A549 (cell line): ENCODE measurements at regions not wholly inside any gene's neighbourhood (a gene's known extent, or its start where the extent isn't known, plus 50 kb on each side); places are given as distances from the start of the nearest gene placed in this dataset.

Source experiments
- ATAC-seq, 2 experiments: fragments of 200-7000 bp in 1 of 2; fragments of >200 bp in 1 of 2; cut with Nextera tagmentation in 1 of 2; cut with Tn5 transposase in 1 of 2; 3 replicates each; pipeline versions ENCODE4 v1.8.0 to v1.9.1; 2018 to 2020; ENCODE audit warnings: mild to moderate bottlenecking in 1 of 2, moderate library complexity in 1 of 2
- CTCF ChIA-PET: fragments of 300-600 bp; sonication (Branson Sonifier 250); formaldehyde crosslinking; extraction: SDS; loops from one replicate; lab custom pipeline; 2021; ENCODE audit warnings: antibody characterized with exemption, inconsistent platforms; lab: Yijun Ruan, JAX
- POLR2A ChIA-PET: fragments of 350-600 bp; formaldehyde crosslinking; extraction: SDS; loops from one replicate; lab custom pipeline; 2021; ENCODE audit warnings: antibody characterized with exemption, inconsistent platforms; lab: Yijun Ruan, JAX
- DNase-seq, 2 experiments: peaks; one replicate each; pipeline versions ENCODE4 v3.0.0 to v3.0.0-alpha.2; 2011 to 2016; ENCODE audit warnings: low read depth in 1 of 2, low spot score in 1 of 2
- FAIRE-seq: peaks from 2 replicates; lab custom pipeline; 2011; peaks lifted over from hg19 to GRCh38; lab: Jason Lieb, UNC
- H3K27ac ChIP-seq, 2 experiments: fragments of >200 bp; sonication (Bioruptor Twin); formaldehyde crosslinking; 3 replicates each; pipeline ENCODE4 v1.5.1; 2016 to 2017
- H3K4me1 ChIP-seq: fragments of >200 bp; sonication (Bioruptor Twin); formaldehyde crosslinking; 3 replicates; pipeline ENCODE4 v1.6.1; 2016
- H3K4me2 ChIP-seq: fragments of >200 bp; sonication (Bioruptor Twin); formaldehyde crosslinking; 3 replicates; pipeline ENCODE4 v1.6.1; 2016
- H3K4me3 ChIP-seq: fragments of >200 bp; sonication (Bioruptor Twin); formaldehyde crosslinking; 3 replicates; pipeline ENCODE4 v1.5.1; 2016
- H3K9me3 ChIP-seq: fragments of >200 bp; sonication (Bioruptor Twin); formaldehyde crosslinking; 3 replicates; pipeline ENCODE4 v1.6.1; 2016
- ATOH8 ChIP-seq: fragments of 250-450 bp; sonication (Bioruptor Pico); IDR thresholded peaks from 2 replicates; pipeline ENCODE4 v1.5.0; 2020; ENCODE audit warnings: low read depth, mild to moderate bottlenecking, moderate library complexity
- BHLHE40 ChIP-seq: IDR thresholded peaks from 2 replicates; pipeline ENCODE4 v1.6.1; 2012; ENCODE audit warnings: low read depth, low read length, inconsistent platforms
- CBX2 ChIP-seq: fragments of 200-600 bp; sonication (generic); IDR thresholded peaks from 2 replicates; pipeline ENCODE4 v1.6.1; 2016; ENCODE audit warnings: low read depth, mild to moderate bottlenecking, borderline replicate concordance
- CHD2 ChIP-seq: fragments of 150-350 bp; IDR thresholded peaks from 2 replicates; pipeline ENCODE4 v1.6.1; 2014; ENCODE audit warnings: low read length; ENCODE audit not compliant: partially characterized antibody
- E2F6 ChIP-seq: IDR thresholded peaks from 2 replicates; pipeline ENCODE4 v1.6.1; 2012; ENCODE audit warnings: low read depth, borderline replicate concordance
- EP300 ChIP-seq, 2 experiments: fragments of >200 bp; sonication (Bioruptor Twin); formaldehyde crosslinking; IDR thresholded peaks; 2 replicates in 1 of 2; 3 replicates in 1 of 2; pipeline ENCODE4 v1.6.1; 2016 to 2017
- GATA3 ChIP-seq: IDR thresholded peaks from 2 replicates; pipeline ENCODE4 v1.6.1; 2012; ENCODE audit warnings: borderline replicate concordance
- HOXA7 ChIP-seq: fragments of 250-450 bp; sonication (Bioruptor Pico); IDR thresholded peaks from 2 replicates; pipeline ENCODE4 v1.5.0; 2020; ENCODE audit warnings: mild to moderate bottlenecking, moderate library complexity
- HOXB5 ChIP-seq: fragments of 250-450 bp; sonication (Bioruptor Pico); IDR thresholded peaks from 2 replicates; pipeline ENCODE4 v1.5.0; 2020; ENCODE audit warnings: mild to moderate bottlenecking, moderate library complexity
- JUN ChIP-seq, 2 experiments: fragments of >200 bp; sonication (Bioruptor Twin); formaldehyde crosslinking; IDR thresholded peaks; 2 replicates in 1 of 2; 3 replicates in 1 of 2; pipeline ENCODE4 v1.6.1; 2016 to 2017
- MAFK ChIP-seq: fragments of 450-650 bp; IDR thresholded peaks from 2 replicates; pipeline ENCODE4 v1.6.1; 2014; ENCODE audit not compliant: partially characterized antibody
- MYC ChIP-seq: IDR thresholded peaks from 2 replicates; pipeline ENCODE4 v1.6.1; 2012; ENCODE audit warnings: mild to moderate bottlenecking, inconsistent platforms, low read length, improper control_type of control experiment, borderline replicate concordance
- NFE2L2 ChIP-seq: fragments of 150-350 bp; conservative IDR thresholded peaks from 2 replicates; pipeline ENCODE4 v1.6.1; 2014; ENCODE audit warnings: low read length
- NR3C1 ChIP-seq: fragments of >200 bp; sonication (Bioruptor Twin); formaldehyde crosslinking; IDR thresholded peaks from 3 replicates; pipeline ENCODE4 v1.6.1; 2017
- PHF8 ChIP-seq: fragments of 200-600 bp; sonication (generic); IDR thresholded peaks from 2 replicates; pipeline ENCODE4 v1.6.1; 2016; ENCODE audit warnings: low read depth, mild to moderate bottlenecking, antibody characterized with exemption, moderate library complexity, borderline replicate concordance
- POLR2A ChIP-seq: IDR thresholded peaks from 2 replicates; pipeline ENCODE4 v1.6.1; 2012; ENCODE audit warnings: mild to moderate bottlenecking, low read length
- RAD21 ChIP-seq, 2 experiments: fragments of >200 bp in 1 of 2; sonication (Bioruptor Twin) in 1 of 2; formaldehyde crosslinking in 1 of 2; IDR thresholded peaks in 1 of 2; conservative IDR thresholded peaks in 1 of 2; 2 replicates in 1 of 2; 3 replicates in 1 of 2; pipeline ENCODE4 v1.6.1; 2012 to 2018; ENCODE audit warnings: inconsistent platforms in 1 of 2
- RCOR1 ChIP-seq: fragments of 150-350 bp; IDR thresholded peaks from 2 replicates; pipeline ENCODE4 v1.6.1; 2014; ENCODE audit warnings: antibody characterized with exemption, low read length, low read depth
- RFX5 ChIP-seq: fragments of 450-650 bp; IDR thresholded peaks from 2 replicates; pipeline ENCODE4 v1.7.1; 2014; ENCODE audit warnings: antibody characterized with exemption, mild to moderate bottlenecking, moderate library complexity
- SMC3 ChIP-seq: fragments of >200 bp; sonication (Bioruptor Twin); formaldehyde crosslinking; IDR thresholded peaks from 3 replicates; pipeline ENCODE4 v1.6.1; 2018; ENCODE audit warnings: inconsistent platforms
- TP53 ChIP-seq: fragments of 250-450 bp; sonication (Bioruptor Pico); IDR thresholded peaks from 2 replicates; pipeline ENCODE4 v1.5.0; 2021; ENCODE audit warnings: mild to moderate bottlenecking, moderate library complexity
- USF2 ChIP-seq: fragments of 450-650 bp; IDR thresholded peaks from 2 replicates; pipeline ENCODE4 v1.6.1; 2014; ENCODE audit warnings: antibody characterized with exemption
- ZFP36 ChIP-seq: fragments of 450-650 bp; IDR thresholded peaks from 2 replicates; pipeline ENCODE4 v1.6.1; 2014; ENCODE audit warnings: borderline replicate concordance; ENCODE audit not compliant: partially characterized antibody
- ZNF302 ChIP-seq: fragments of 250-450 bp; sonication (Bioruptor Pico); IDR thresholded peaks from 2 replicates; pipeline ENCODE4 v1.9.0; 2021; ENCODE audit warnings: inconsistent platforms, mild to moderate bottlenecking, moderate library complexity
- WGBS: methylation state at CpG from one replicate; pipeline ENCODE4 v1.1.6; 2017; ENCODE audit errors: missing lambda C conversion rate; 5-methylcytosine and 5-hydroxymethylcytosine counted together
- TF ChIP-seq, protein P1 (sequence below): fragments of >200 bp; sonication (Bioruptor Twin); formaldehyde crosslinking; IDR thresholded peaks from 3 replicates; pipeline ENCODE4 v1.6.1; 2016

GRCh38 chr15:96086164-96086563 is 244.3 kb upstream of the NR2F2 start:
- ATAC-seq (no peak), FAIRE-seq (no peak), DNase-seq (no peak)
- Histone ChIP-seq H3K4me2 (no peak overlapping the region), H3K4me3 (no peak overlapping the region), H3K9me3 (no peaks in the 10 kb centered on the region), H3K27ac (no peak overlapping the region), H3K4me1 (no peaks in the 10 kb centered on the region)
- 59% methylated on average over 3 of the region's 3 CpGs for WGBS
- ChIA-PET CTCF (no interaction called here), POLR2A (no interaction called here)
- TF ChIP-seq BHLHE40 (no peak), POLR2A (no peak), CBX2 (no peak), MAFK (no peak), ATOH8 (CRISPR knock-in tag) (no peak), MYC (no peak)
- TF ChIP-seq, protein P1, sequence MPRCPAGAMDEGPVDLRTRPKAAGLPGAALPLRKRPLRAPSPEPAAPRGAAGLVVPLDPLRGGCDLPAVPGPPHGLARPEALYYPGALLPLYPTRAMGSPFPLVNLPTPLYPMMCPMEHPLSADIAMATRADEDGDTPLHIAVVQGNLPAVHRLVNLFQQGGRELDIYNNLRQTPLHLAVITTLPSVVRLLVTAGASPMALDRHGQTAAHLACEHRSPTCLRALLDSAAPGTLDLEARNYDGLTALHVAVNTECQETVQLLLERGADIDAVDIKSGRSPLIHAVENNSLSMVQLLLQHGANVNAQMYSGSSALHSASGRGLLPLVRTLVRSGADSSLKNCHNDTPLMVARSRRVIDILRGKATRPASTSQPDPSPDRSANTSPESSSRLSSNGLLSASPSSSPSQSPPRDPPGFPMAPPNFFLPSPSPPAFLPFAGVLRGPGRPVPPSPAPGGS: no peak

DNA sequence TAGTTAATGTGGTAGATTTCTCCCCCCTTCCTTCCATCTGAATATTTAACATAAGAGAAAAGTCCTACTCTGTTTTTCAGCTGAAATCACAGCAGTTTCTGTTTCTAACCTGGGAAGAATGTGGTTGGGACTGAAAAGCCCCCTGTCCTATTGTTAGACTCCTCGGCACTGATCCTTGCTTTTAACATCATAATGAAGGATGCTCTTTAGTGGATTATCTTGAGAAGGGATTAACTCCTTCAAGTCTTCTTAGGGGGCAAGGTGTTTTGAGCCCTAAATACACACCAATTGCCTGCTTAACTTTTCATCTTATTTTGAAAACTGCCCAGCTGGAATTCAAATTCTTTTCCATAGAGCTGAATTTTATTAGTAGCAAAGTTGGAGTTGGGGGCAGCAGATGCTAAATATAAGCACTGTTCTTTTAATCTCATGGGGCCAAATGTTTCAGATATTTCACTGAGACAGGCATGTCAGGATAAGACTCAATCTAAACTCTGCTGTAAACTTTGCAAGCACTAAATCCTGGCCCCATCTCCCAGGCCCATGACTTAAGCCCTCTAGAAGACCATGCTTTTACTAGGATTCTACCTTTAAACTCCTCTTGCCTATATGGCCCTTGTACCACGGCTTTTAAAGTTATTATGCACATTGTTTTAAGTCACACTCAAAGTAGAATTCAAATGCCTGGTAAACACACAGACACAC is 243.2 kb upstream of the NR2F2 start:
- ChIA-PET CTCF (no interaction called here), POLR2A (no interaction called here)
- no peak for DNase-seq
- no peak overlapping the region for H3K27ac ChIP-seq
- H3K4me1 ChIP-seq: no peaks in the 10 kb centered on the region
- no peaks in the 10 kb centered on the region for H3K9me3 ChIP-seq
- no peak overlapping the region for H3K4me2 ChIP-seq
- H3K4me3 ChIP-seq: no peak overlapping the region
- ATAC-seq: no peak
- TF ChIP-seq SMC3 (no peak), HOXB5 (CRISPR knock-in tag) (no peak), NR3C1 (no peak), ZFP36 (no peak), RCOR1 (no peak), E2F6 (no peak), HOXA7 (no peak), EP300 (IDR thresholded peaks at IDR 0.05) (no peak), NFE2L2 (no peak), USF2 (no peak), RAD21 (conservative IDR thresholded peaks at IDR 0.05 in 1 of 2, IDR thresholded peaks at IDR 0.05 in 1 of 2) (no peak), JUN (IDR thresholded peaks at IDR 0.05) (no peak), POLR2A (no peak), RFX5 (no peak), CHD2 (no peak), ZNF302 (CRISPR knock-in tag) (no peak), GATA3 (no peak), TP53 (no peak), MYC (no peak), PHF8 (no peak)
- WGBS: 55% methylated on average over 2 of the region's 2 CpGs
- FAIRE-seq: no peak
